ENCODE measurements at regions not wholly inside any gene's neighbourhood (a gene's known extent, or its start where the extent isn't known, plus 50 kb on each side); places are given as distances from the start of the nearest gene placed in this dataset.

- Histone ChIP-seq H3K9ac (ENCODE audit: low read length in 2 of 2) (no peak overlapping the region), H3K4me1 (ENCODE audit: control insufficient read depth, insufficient read depth, low read length) (no peaks in the 10 kb centered on the region), H3K36me3 (ENCODE audit: control insufficient read depth in 2 of 2, insufficient read depth in 2 of 2, low read length in 2 of 2) (no peaks in the 10 kb centered on the region), H3K4me3 (ENCODE audit: low read length in 2 of 2) (no peak overlapping the region), H3K27me3 (ENCODE audit: control insufficient read depth in 1 of 2, insufficient read depth in 2 of 2, low read length in 2 of 2) (no peaks in the 10 kb centered on the region), H3K9me3 (ENCODE audit: control insufficient read depth in 2 of 2, low read length in 2 of 2) (no peaks in the 10 kb centered on the region), H3K27ac (ENCODE audit: low read length) (no peak overlapping the region)
These were observed 106.9 kb upstream of the PTGFR start for GRCh38 chr1:78383923-78384322.

DNA sequence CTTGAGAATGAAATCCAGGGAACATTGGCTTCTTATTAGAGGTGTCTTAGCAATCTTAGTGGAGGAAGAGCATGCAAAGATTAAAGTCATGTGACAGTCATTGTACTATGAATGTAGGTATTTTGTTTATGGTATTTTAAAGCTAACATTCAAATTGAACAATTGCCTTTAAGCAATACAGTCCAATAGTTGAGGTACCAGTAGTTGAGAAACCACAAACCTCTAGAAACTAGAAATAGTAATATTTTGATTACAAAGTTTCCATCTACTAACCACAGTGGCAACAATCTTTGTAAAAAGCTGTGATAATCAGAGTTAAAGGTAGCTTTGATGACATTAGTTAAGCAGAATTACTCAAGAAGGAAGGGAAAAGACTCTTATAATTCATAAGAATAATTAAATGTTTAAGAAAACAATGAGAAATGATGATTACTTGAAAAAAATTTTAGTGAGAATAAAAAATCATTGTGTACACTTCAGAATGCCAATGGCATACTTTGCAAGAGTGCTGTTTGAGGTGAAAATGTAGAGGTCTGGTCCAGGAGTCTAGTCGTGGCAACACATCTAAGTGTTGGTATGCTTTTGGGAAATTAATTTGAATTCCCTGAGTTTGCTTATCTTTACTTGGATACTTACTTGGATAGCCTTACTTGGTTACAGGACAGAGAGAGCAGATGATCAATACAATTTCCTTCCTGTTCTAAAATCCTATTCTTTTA lies 104.9 kb upstream of the PTGFR start:
- no peak overlapping the region for H3K4me3 ChIP-seq (ENCODE audit: low read length in 2 of 2)
- H3K9ac ChIP-seq (ENCODE audit: low read length in 2 of 2) = no peak overlapping the region
- no peaks in the 10 kb centered on the region for H3K9me3 ChIP-seq (ENCODE audit: control insufficient read depth in 2 of 2, low read length in 2 of 2)
- no peaks in the 10 kb centered on the region for H3K27me3 ChIP-seq (ENCODE audit: control insufficient read depth in 1 of 2, insufficient read depth in 2 of 2, low read length in 2 of 2)
- H3K4me1 ChIP-seq (ENCODE audit: control insufficient read depth, insufficient read depth, low read length) = no peaks in the 10 kb centered on the region
- no peaks in the 10 kb centered on the region for H3K36me3 ChIP-seq (ENCODE audit: control insufficient read depth in 2 of 2, insufficient read depth in 2 of 2, low read length in 2 of 2)
- H3K27ac ChIP-seq (ENCODE audit: low read length) = no peak overlapping the region

GRCh38 chr1:78387201-78387600 lies 103.6 kb upstream of the PTGFR start:
- no peak overlapping the region for H3K4me3 ChIP-seq (ENCODE audit: low read length in 2 of 2)
- no peaks in the 10 kb centered on the region for H3K9me3 ChIP-seq (ENCODE audit: control insufficient read depth in 2 of 2, low read length in 2 of 2)
- no peak overlapping the region for H3K9ac ChIP-seq (ENCODE audit: low read length in 2 of 2)
- H3K4me1 ChIP-seq (ENCODE audit: control insufficient read depth, insufficient read depth, low read length) = no peaks in the 10 kb centered on the region
- H3K27ac ChIP-seq (ENCODE audit: low read length) = no peak overlapping the region
- no peaks in the 10 kb centered on the region for H3K36me3 ChIP-seq (ENCODE audit: control insufficient read depth in 2 of 2, insufficient read depth in 2 of 2, low read length in 2 of 2)
- no peaks in the 10 kb centered on the region for H3K27me3 ChIP-seq (ENCODE audit: control insufficient read depth in 1 of 2, insufficient read depth in 2 of 2, low read length in 2 of 2)

DNA sequence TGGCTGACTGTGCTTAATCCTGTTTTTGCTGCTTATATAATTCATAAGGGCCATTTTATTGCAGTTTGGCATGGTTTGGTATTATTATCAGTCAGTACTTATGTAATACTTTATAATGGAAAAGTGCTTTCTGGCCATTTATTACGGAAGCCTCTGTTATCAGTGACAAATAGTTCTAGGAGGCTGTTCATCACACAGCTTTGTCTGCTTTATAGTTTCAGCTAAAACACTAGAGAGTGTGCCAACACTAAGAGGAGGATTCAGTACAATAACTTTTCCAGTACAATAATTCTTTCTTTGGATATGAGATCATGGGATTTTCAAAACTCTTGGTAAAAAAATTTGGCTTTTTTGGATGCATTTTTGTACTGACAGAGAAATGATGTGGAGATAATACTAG lies 102.9 kb upstream of the PTGFR start:
- Histone ChIP-seq H3K36me3 (ENCODE audit: control insufficient read depth in 2 of 2, insufficient read depth in 2 of 2, low read length in 2 of 2) (no peaks in the 10 kb centered on the region), H3K9me3 (ENCODE audit: control insufficient read depth in 2 of 2, low read length in 2 of 2) (no peaks in the 10 kb centered on the region), H3K4me1 (ENCODE audit: control insufficient read depth, insufficient read depth, low read length) (no peaks in the 10 kb centered on the region), H3K9ac (ENCODE audit: low read length in 2 of 2) (no peak overlapping the region), H3K27me3 (ENCODE audit: control insufficient read depth in 1 of 2, insufficient read depth in 2 of 2, low read length in 2 of 2) (no peaks in the 10 kb centered on the region), H3K4me3 (ENCODE audit: low read length in 2 of 2) (no peak overlapping the region), H3K27ac (ENCODE audit: low read length) (no peak overlapping the region)

- Histone ChIP-seq H3K27me3 (ENCODE audit: control insufficient read depth in 1 of 2, insufficient read depth in 2 of 2, low read length in 2 of 2) (no peaks in the 10 kb centered on the region), H3K4me1 (ENCODE audit: control insufficient read depth, insufficient read depth, low read length) (no peaks in the 10 kb centered on the region), H3K4me3 (ENCODE audit: low read length in 2 of 2) (no peak overlapping the region), H3K9me3 (ENCODE audit: control insufficient read depth in 2 of 2, low read length in 2 of 2) (no peaks in the 10 kb centered on the region), H3K27ac (ENCODE audit: low read length) (no peak overlapping the region), H3K9ac (ENCODE audit: low read length in 2 of 2) (no peak overlapping the region), H3K36me3 (ENCODE audit: control insufficient read depth in 2 of 2, insufficient read depth in 2 of 2, low read length in 2 of 2) (no peaks in the 10 kb centered on the region)
These were observed 102.5 kb upstream of the PTGFR start for GRCh38 chr1:78388275-78388674.

DNA sequence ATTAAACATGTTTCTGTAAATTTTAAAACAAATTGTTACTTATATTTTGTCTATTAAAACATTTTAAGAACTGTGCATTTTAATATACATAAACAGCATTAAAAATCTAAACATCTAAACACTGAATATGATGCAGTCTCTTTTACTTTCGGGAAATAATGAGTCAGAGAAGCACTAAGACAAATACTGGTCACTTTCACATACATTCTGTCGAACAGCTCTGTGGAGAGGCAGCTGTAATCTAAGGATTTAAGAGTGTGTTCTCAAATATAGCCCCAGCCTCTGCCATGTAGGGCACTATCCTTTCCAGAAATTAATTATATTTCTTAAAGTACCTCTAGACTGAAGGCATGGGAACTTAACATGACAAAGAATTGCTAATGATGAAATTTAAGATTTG lies 89.6 kb upstream of the PTGFR start:
- Histone ChIP-seq H3K9ac (ENCODE audit: low read length in 2 of 2) (no peak overlapping the region), H3K36me3 (ENCODE audit: control insufficient read depth in 2 of 2, insufficient read depth in 2 of 2, low read length in 2 of 2) (no peaks in the 10 kb centered on the region), H3K27ac (ENCODE audit: low read length) (no peak overlapping the region), H3K27me3 (ENCODE audit: control insufficient read depth in 1 of 2, insufficient read depth in 2 of 2, low read length in 2 of 2) (no peaks in the 10 kb centered on the region), H3K4me3 (ENCODE audit: low read length in 2 of 2) (no peak overlapping the region), H3K4me1 (ENCODE audit: control insufficient read depth, insufficient read depth, low read length) (no peaks in the 10 kb centered on the region), H3K9me3 (ENCODE audit: control insufficient read depth in 2 of 2, low read length in 2 of 2) (no peaks in the 10 kb centered on the region)

GRCh38 chr1:78408192-78408591 lies 82.6 kb upstream of the PTGFR start:
- H3K27me3 ChIP-seq (ENCODE audit: control insufficient read depth in 1 of 2, insufficient read depth in 2 of 2, low read length in 2 of 2) = no peaks in the 10 kb centered on the region
- peaks cover 0 to 9% of the 10 kb centered on the region in 2 donors for H3K9me3 ChIP-seq (ENCODE audit: control insufficient read depth in 2 of 2, low read length in 2 of 2)
- no peak overlapping the region for H3K4me3 ChIP-seq (ENCODE audit: low read length in 2 of 2)
- H3K27ac ChIP-seq (ENCODE audit: low read length) = no peak overlapping the region
- H3K36me3 ChIP-seq (ENCODE audit: control insufficient read depth in 2 of 2, insufficient read depth in 2 of 2, low read length in 2 of 2) = no peaks in the 10 kb centered on the region
- H3K9ac ChIP-seq (ENCODE audit: low read length in 2 of 2) = no peak overlapping the region
- H3K4me1 ChIP-seq (ENCODE audit: control insufficient read depth, insufficient read depth, low read length) = no peaks in the 10 kb centered on the region

DNA sequence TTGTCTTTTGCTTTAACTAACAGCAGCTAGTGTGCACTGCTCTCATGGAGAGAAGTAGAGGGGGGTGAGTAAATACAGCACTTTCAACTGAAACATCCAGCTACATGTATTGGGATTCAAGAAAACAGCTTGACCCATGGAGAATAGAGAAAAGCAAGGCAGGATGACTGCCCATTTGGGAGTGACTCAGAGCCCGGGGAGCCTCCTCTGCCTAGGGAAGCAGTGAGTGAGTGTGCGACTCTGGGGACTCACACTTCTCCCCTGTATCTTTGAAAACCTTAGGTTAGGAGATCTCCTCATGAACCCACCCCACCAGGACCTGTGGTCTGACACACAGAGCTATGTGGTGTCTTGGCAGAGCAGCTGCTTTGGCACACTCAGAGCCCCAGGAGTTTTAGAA lies 82.0 kb upstream of the PTGFR start:
- H3K27me3 ChIP-seq (ENCODE audit: control insufficient read depth in 1 of 2, insufficient read depth in 2 of 2, low read length in 2 of 2) = no peaks in the 10 kb centered on the region
- no peaks in the 10 kb centered on the region for H3K4me1 ChIP-seq (ENCODE audit: control insufficient read depth, insufficient read depth, low read length)
- no peaks in the 10 kb centered on the region for H3K36me3 ChIP-seq (ENCODE audit: control insufficient read depth in 2 of 2, insufficient read depth in 2 of 2, low read length in 2 of 2)
- no peak overlapping the region for H3K9ac ChIP-seq (ENCODE audit: low read length in 2 of 2)
- H3K27ac ChIP-seq (ENCODE audit: low read length) = no peak overlapping the region
- peaks cover 0 to 9% of the 10 kb centered on the region in 2 donors for H3K9me3 ChIP-seq (ENCODE audit: control insufficient read depth in 2 of 2, low read length in 2 of 2)
- H3K4me3 ChIP-seq (ENCODE audit: low read length in 2 of 2) = no peak overlapping the region

DNA sequence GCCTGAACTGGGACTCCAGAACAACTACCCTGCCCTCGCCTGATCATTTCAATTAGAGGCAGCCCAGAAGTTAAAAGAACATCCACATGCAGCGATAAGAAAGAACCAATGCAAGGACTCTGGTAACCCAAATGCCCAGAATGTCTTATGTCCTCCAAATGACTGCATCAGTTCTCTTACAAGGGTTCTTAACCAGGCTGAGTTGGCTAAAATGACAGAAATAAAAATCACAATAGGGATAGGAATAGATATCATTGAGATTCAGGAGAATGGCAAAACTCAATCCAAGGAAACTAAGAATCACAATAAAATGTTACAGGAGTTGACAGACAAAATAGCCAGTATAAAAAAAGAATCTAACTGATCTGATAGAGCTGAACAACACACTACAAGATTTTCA lies 80.1 kb upstream of the PTGFR start:
- Histone ChIP-seq H3K36me3 (ENCODE audit: control insufficient read depth in 2 of 2, insufficient read depth in 2 of 2, low read length in 2 of 2) (no peaks in the 10 kb centered on the region), H3K4me1 (ENCODE audit: control insufficient read depth, insufficient read depth, low read length) (no peaks in the 10 kb centered on the region), H3K9ac (ENCODE audit: low read length in 2 of 2) (no peak overlapping the region), H3K27ac (ENCODE audit: low read length) (no peak overlapping the region), H3K9me3 (ENCODE audit: control insufficient read depth in 2 of 2, low read length in 2 of 2) (peaks cover 0 to 9% of the 10 kb centered on the region in 2 donors), H3K27me3 (ENCODE audit: control insufficient read depth in 1 of 2, insufficient read depth in 2 of 2, low read length in 2 of 2) (no peaks in the 10 kb centered on the region), H3K4me3 (ENCODE audit: low read length in 2 of 2) (no peak overlapping the region)

DNA sequence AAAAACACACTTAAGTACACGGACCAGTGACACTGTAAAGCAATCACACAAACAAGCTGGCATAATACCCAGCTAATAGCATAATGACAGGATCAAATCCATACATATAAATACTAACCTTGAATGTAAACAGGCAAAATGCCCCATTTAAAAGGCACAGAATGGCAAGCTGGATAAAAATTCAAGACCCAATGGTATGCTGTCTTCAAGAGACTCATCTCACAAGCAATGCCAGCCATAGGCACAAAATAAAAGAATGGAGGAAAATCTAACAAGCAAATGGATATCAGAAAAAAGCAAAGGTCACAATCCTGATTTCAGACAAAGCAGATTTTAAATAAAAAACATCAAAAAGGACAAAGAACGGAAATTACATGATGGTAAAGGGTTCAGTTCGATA lies 79.1 kb upstream of the PTGFR start:
- H3K9me3 ChIP-seq (ENCODE audit: control insufficient read depth in 2 of 2, low read length in 2 of 2) = peaks cover 0 to 9% of the 10 kb centered on the region in 2 donors
- no peaks in the 10 kb centered on the region for H3K4me1 ChIP-seq (ENCODE audit: control insufficient read depth, insufficient read depth, low read length)

DNA sequence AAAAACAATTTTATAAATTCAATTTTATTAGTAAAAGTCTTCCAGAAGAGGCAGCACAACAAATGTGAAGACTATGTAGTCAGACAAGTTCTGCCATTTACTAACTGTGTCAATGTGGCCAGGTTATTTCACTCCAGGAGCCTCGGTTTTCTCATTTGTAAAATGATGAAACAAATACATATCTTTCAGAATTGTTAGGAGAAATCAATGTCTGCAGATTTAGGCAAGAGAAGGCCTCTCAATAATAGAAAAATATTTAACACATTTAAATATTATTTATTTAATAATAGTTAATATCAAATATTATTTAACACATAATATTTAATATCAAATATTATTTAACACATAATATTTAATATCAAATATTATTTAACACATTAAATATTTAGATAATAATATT lies 75.6 kb upstream of the PTGFR start:
- Histone ChIP-seq H3K36me3 (ENCODE audit: control insufficient read depth in 2 of 2, insufficient read depth in 2 of 2, low read length in 2 of 2) (no peaks in the 10 kb centered on the region), H3K9ac (ENCODE audit: low read length in 2 of 2) (no peak overlapping the region), H3K9me3 (ENCODE audit: control insufficient read depth in 2 of 2, low read length in 2 of 2) (peaks cover 0 to 8% of the 10 kb centered on the region in 2 donors), H3K27me3 (ENCODE audit: control insufficient read depth in 1 of 2, insufficient read depth in 2 of 2, low read length in 2 of 2) (no peaks in the 10 kb centered on the region), H3K4me1 (ENCODE audit: control insufficient read depth, insufficient read depth, low read length) (no peaks in the 10 kb centered on the region), H3K4me3 (ENCODE audit: low read length in 2 of 2) (no peak overlapping the region), H3K27ac (ENCODE audit: low read length) (no peak overlapping the region)

More for the DNA sequence above, 79.1 kb upstream of the PTGFR start:
- no peak overlapping the region for H3K4me3 ChIP-seq (ENCODE audit: low read length in 2 of 2)
- no peak overlapping the region for H3K27ac ChIP-seq (ENCODE audit: low read length)
- H3K36me3 ChIP-seq (ENCODE audit: control insufficient read depth in 2 of 2, insufficient read depth in 2 of 2, low read length in 2 of 2) = no peaks in the 10 kb centered on the region
- H3K27me3 ChIP-seq (ENCODE audit: control insufficient read depth in 1 of 2, insufficient read depth in 2 of 2, low read length in 2 of 2) = no peaks in the 10 kb centered on the region
- H3K9ac ChIP-seq (ENCODE audit: low read length in 2 of 2) = no peak overlapping the region

All from stomach smooth muscle (tissue), 2 donors.